ENCODE measurements at regions not wholly inside any gene's neighbourhood (a gene's known extent, or its start where the extent isn't known, plus 50 kb on each side); places are given as distances from the start of the nearest gene placed in this dataset.

DNA sequence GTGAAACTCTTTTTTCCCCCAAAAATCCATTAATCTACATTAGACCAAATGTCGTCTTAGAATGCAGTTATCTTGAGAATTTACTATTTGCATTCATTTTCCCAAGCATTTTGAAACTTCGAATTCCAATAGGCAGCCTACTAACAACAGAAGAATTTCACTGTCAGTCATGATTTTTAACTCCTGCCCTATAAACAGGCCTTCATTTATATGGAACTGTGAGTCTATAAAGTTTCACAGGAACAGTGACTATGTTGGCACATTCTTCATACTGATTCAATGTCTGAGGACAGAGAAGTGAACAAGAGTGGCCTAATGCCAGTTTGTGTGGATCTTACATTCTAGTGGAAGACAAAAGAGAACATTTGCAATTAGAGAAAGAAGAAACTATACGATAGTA is 198.0 kb downstream of the PCDH17 start:
- no peak overlapping the region for H3K4me2 ChIP-seq
- WGBS (ENCODE audit: low lambda C conversion rate): 41% methylated on average over 3 of the region's 3 CpGs

DNA sequence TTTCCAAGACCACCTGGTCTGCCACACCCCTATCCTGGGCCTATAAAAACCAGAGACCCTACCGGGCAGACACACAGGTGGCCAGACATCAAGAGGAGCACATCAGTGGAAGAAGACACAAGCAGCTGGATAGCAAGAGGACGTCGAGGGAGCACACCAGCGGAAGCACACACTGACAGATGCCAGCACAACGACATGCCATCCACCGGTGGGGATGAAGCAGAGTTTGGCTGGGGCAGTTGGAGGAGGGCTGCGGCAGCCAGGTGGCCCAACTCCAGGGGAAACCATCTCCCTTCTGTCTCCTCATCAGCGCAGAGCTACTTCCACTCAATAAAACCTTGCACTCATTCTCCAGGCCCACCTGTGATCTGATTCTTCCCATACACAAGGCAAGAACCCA is 200.6 kb downstream of the PCDH17 start:
- CTCF ChIA-PET: no interaction called here
- Histone ChIP-seq H3K4me2 (no peak overlapping the region), H3K27me3 (ENCODE audit: insufficient read depth) (no peaks in the 10 kb centered on the region), H3K9me3 (no peaks in the 10 kb centered on the region; the same call in 1 of the 2 replicates), H3K36me3 (replicated peaks in 1 of 2; ENCODE audit: control insufficient read depth in 1 of 2, insufficient read depth in 2 of 2, low read length in 1 of 2) (no peaks in the 10 kb centered on the region), H3K4me1 (ENCODE audit: control insufficient read depth in 1 of 2, insufficient read depth in 2 of 2, low read depth in 1 of 2, low read length in 1 of 2) (no peaks in the 10 kb centered on the region), H3K9ac (no peak overlapping the region), H3K79me2 (ENCODE audit: insufficient read depth) (no peaks in the 10 kb centered on the region), H3F3A (replicated peaks; ENCODE audit: insufficient read depth) (no peaks in the 10 kb centered on the region), H3K9me2 (no peaks in the 10 kb centered on the region), H3K27ac (ENCODE audit: low read depth in 2 of 2, low read length in 1 of 2) (no peak overlapping the region), H3K4me3 (ENCODE audit: low read depth in 2 of 2, low read length in 1 of 2) (no peak overlapping the region), H4K20me1 (ENCODE audit: insufficient read depth) (no peaks in the 10 kb centered on the region), H2AFZ (ENCODE audit: low read depth) (no peak overlapping the region)
- DNase-seq: no peak
- no peak for TF ChIP-seq TAF1 (IDR thresholded peaks at IDR 0.05; ENCODE audit: borderline replicate concordance, low read depth, low read length)
- POLR2A ChIA-PET: no interaction called here
- 56% methylated on average over 8 of the region's 8 CpGs for WGBS (ENCODE audit: low lambda C conversion rate)

More for the DNA sequence above, 198.0 kb downstream of the PCDH17 start:
- Histone ChIP-seq H3K4me3 (ENCODE audit: low read depth in 2 of 2, low read length in 1 of 2) (no peak overlapping the region), H4K20me1 (ENCODE audit: insufficient read depth) (no peaks in the 10 kb centered on the region), H3K27me3 (ENCODE audit: insufficient read depth) (no peaks in the 10 kb centered on the region), H3K36me3 (replicated peaks in 1 of 2; ENCODE audit: control insufficient read depth in 1 of 2, insufficient read depth in 2 of 2, low read length in 1 of 2) (no peaks in the 10 kb centered on the region), H3K9ac (no peak overlapping the region), H3K9me3 (no peaks in the 10 kb centered on the region), H3K79me2 (ENCODE audit: insufficient read depth) (no peaks in the 10 kb centered on the region), H3K4me1 (ENCODE audit: control insufficient read depth in 1 of 2, insufficient read depth in 2 of 2, low read depth in 1 of 2, low read length in 1 of 2) (no peaks in the 10 kb centered on the region), H3K9me2 (no peaks in the 10 kb centered on the region), H3K27ac (ENCODE audit: low read depth in 2 of 2, low read length in 1 of 2) (no peak overlapping the region), H3F3A (replicated peaks; ENCODE audit: insufficient read depth) (no peaks in the 10 kb centered on the region), H2AFZ (ENCODE audit: low read depth) (no peak overlapping the region)
- no peak for TF ChIP-seq SMC3 (IDR thresholded peaks at IDR 0.05; ENCODE audit: low read depth, low read length)
- TF ChIP-seq MAX (IDR thresholded peaks at IDR 0.05; ENCODE audit: low read depth): no peak
- CTCF ChIA-PET: no interaction called here
- no peak for DNase-seq
- POLR2A ChIA-PET: no interaction called here

DNA sequence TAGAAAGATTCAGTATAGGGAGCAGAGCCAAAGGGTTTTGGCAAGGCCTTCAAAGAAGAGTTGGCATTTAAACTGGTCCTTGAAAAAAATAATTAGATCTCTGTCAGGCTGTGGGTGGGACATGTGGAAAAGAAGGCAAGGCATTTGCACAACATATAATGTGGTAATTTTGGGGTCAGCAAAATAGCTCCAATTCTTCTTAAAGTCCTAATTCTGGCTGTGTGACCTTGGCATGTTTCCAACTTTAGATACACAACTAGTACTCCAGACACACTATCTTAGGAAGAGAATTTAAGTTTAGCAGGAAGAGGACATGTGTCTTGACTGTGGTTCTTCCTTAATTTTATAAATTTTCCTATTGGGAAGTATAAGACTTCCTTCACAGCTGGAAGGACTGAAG is 206.3 kb downstream of the PCDH17 start:
- no peak for DNase-seq
- no peaks in the 10 kb centered on the region; the same call in 1 of the 2 replicates for H3K9me3 ChIP-seq
- CTCF ChIA-PET: interaction anchor here (2.0 kb wide), 1 partner anchor 16 kb away, joined by 4 read pairs; no protein-coding TSS in a partner anchor
- no peak overlapping the region for H3K9ac ChIP-seq
- no peak overlapping the region for H3K27ac ChIP-seq (ENCODE audit: low read depth in 2 of 2, low read length in 1 of 2)
- H3K36me3 ChIP-seq (replicated peaks in 1 of 2; ENCODE audit: control insufficient read depth in 1 of 2, insufficient read depth in 2 of 2, low read length in 1 of 2): no peaks in the 10 kb centered on the region
- H3K4me1 ChIP-seq (ENCODE audit: control insufficient read depth in 1 of 2, insufficient read depth in 2 of 2, low read depth in 1 of 2, low read length in 1 of 2): no peaks in the 10 kb centered on the region
- no peaks in the 10 kb centered on the region for H3F3A ChIP-seq (replicated peaks; ENCODE audit: insufficient read depth)
- H2AFZ ChIP-seq (ENCODE audit: low read depth): no peak overlapping the region
- no peak overlapping the region for H3K4me3 ChIP-seq (ENCODE audit: low read depth in 2 of 2, low read length in 1 of 2)
- no peaks in the 10 kb centered on the region for H3K27me3 ChIP-seq (ENCODE audit: insufficient read depth)
- no peaks in the 10 kb centered on the region for H4K20me1 ChIP-seq (ENCODE audit: insufficient read depth)
- TF ChIP-seq SMC3 (IDR thresholded peaks at IDR 0.05; ENCODE audit: low read depth, low read length): no peak
- TF ChIP-seq, protein P1, sequence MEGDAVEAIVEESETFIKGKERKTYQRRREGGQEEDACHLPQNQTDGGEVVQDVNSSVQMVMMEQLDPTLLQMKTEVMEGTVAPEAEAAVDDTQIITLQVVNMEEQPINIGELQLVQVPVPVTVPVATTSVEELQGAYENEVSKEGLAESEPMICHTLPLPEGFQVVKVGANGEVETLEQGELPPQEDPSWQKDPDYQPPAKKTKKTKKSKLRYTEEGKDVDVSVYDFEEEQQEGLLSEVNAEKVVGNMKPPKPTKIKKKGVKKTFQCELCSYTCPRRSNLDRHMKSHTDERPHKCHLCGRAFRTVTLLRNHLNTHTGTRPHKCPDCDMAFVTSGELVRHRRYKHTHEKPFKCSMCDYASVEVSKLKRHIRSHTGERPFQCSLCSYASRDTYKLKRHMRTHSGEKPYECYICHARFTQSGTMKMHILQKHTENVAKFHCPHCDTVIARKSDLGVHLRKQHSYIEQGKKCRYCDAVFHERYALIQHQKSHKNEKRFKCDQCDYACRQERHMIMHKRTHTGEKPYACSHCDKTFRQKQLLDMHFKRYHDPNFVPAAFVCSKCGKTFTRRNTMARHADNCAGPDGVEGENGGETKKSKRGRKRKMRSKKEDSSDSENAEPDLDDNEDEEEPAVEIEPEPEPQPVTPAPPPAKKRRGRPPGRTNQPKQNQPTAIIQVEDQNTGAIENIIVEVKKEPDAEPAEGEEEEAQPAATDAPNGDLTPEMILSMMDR (IDR thresholded peaks at IDR 0.05): no peak
- TF ChIP-seq POLR2AphosphoS5 (IDR thresholded peaks at IDR 0.05; ENCODE audit: low read depth, low read length): no peak
- TF ChIP-seq PBX3 (IDR thresholded peaks at IDR 0.05): no peak
- TF ChIP-seq JUND (IDR thresholded peaks at IDR 0.05): no peak
- no peak for TF ChIP-seq MXI1 (IDR thresholded peaks at IDR 0.05; ENCODE audit: low read depth, low read length)
- TF ChIP-seq USF2 (IDR thresholded peaks at IDR 0.05; ENCODE audit: borderline replicate concordance, low read depth, low read length): no peak
- no peak for TF ChIP-seq YY1 (IDR thresholded peaks at IDR 0.05; ENCODE audit: low read depth)
- TF ChIP-seq FOSL2 (IDR thresholded peaks at IDR 0.05; ENCODE audit: borderline replicate concordance, low read depth): no peak
- TF ChIP-seq CHD2 (IDR thresholded peaks at IDR 0.05; ENCODE audit: low read length, partially characterized antibody): no peak
- TF ChIP-seq SIN3A (IDR thresholded peaks at IDR 0.05; ENCODE audit: borderline replicate concordance, low read depth, low read length): no peak
- TF ChIP-seq EP300 (IDR thresholded peaks at IDR 0.05; ENCODE audit: borderline replicate concordance in 1 of 2, low read depth in 1 of 2, low read length in 1 of 2): no peak
- no peak for TF ChIP-seq GATA2 (CRISPR knock-in tag; IDR thresholded peaks at IDR 0.05)
- TF ChIP-seq NFIC (IDR thresholded peaks at IDR 0.05; ENCODE audit: borderline replicate concordance): no peak
- no peaks in the 10 kb centered on the region for H3K79me2 ChIP-seq (ENCODE audit: insufficient read depth)
- H3K4me2 ChIP-seq: no peak overlapping the region
- H3K9me2 ChIP-seq: no peaks in the 10 kb centered on the region
- POLR2A ChIA-PET: no interaction called here
